Astrocyte of the cerebellum (primary cell): ENCODE measurements at regions not wholly inside any gene's neighbourhood (a gene's known extent, or its start where the extent isn't known, plus 50 kb on each side); places are given as distances from the start of the nearest gene placed in this dataset.

Source experiments
- DNase-seq: peaks from one replicate; pipeline ENCODE4 v3.0.0-alpha.2; 2011; ENCODE audit warnings: low read depth
- H3K4me3 ChIP-seq: 2 replicates; pipeline ENCODE4 v1.5.1; 2011; ENCODE audit warnings: mild to moderate bottlenecking, low read depth, low read length, moderate library complexity
- in situ Hi-C: cut with HindIII; loops from 2 replicates; pipeline ENCODE4 v1.10.0; 2017; ENCODE audit warnings: low sequenced_read_pairs
- TF ChIP-seq, protein P1 (sequence below): IDR thresholded peaks from 2 replicates; pipeline ENCODE4 v1.5.1; 2012; ENCODE audit warnings: low read length, low read depth, moderate library complexity, mild to moderate bottlenecking; ENCODE audit errors: missing control alignments

- in situ Hi-C loops: loop anchor here (25.0 kb wide), 1 partner anchor 430 kb away; no protein-coding TSS in a partner anchor
- H3K4me3 ChIP-seq: no peak overlapping the region
- DNase-seq: no peak
- TF ChIP-seq, protein P1, sequence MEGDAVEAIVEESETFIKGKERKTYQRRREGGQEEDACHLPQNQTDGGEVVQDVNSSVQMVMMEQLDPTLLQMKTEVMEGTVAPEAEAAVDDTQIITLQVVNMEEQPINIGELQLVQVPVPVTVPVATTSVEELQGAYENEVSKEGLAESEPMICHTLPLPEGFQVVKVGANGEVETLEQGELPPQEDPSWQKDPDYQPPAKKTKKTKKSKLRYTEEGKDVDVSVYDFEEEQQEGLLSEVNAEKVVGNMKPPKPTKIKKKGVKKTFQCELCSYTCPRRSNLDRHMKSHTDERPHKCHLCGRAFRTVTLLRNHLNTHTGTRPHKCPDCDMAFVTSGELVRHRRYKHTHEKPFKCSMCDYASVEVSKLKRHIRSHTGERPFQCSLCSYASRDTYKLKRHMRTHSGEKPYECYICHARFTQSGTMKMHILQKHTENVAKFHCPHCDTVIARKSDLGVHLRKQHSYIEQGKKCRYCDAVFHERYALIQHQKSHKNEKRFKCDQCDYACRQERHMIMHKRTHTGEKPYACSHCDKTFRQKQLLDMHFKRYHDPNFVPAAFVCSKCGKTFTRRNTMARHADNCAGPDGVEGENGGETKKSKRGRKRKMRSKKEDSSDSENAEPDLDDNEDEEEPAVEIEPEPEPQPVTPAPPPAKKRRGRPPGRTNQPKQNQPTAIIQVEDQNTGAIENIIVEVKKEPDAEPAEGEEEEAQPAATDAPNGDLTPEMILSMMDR: no peak
Measured at GRCh38 chr20:9981829-9982228, 53.0 kb upstream of the ANKEF1 start.

DNA sequence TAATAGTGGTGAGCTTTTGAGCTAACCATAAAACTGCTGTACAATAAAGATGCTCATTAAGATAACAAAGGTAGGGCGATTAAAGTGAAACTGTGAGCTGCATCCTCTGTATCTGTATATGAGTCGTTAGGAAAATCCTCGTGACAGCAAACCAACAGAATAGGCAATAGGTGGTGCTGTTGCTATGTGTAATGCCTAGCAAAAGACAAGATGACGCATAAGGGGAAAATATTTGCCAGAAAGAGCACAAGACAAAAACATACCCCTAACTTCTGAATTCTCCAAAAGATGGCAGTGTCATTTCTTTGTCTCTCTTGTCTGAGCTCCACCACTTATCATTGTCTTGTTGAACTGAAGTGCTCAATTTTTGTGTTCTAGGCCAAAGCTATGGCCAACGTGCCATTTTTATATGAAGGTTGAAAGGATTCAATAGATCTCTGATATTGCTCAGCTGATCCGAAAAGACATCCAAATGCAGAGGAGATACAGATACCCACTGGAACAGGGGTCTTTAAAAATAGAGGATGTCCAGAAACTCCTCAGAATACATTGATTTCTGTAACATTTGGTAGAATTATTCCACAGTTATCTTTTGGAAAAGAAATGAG lies 56.3 kb upstream of the ANKEF1 start:
- DNase-seq: peak; percentile 92
- TF ChIP-seq, protein P1: peak; percentile 75
- in situ Hi-C loops: loop anchor here (25.0 kb wide), 1 partner anchor 434 kb away; no protein-coding TSS in a partner anchor
- H3K4me3 ChIP-seq: no peak overlapping the region

GRCh38 chr20:9977629-9978028 lies 57.2 kb upstream of the ANKEF1 start:
- TF ChIP-seq, protein P1: no peak
- DNase-seq: no peak
- in situ Hi-C loops: loop anchor here (25.0 kb wide), 1 partner anchor 435 kb away; no protein-coding TSS in a partner anchor
- no peak overlapping the region for H3K4me3 ChIP-seq

- TF ChIP-seq, protein P1: no peak
- DNase-seq: no peak
- H3K4me3 ChIP-seq: no peak overlapping the region
- in situ Hi-C loops: no loop called here
Measured at GRCh38 chr20:9974324-9974723, 60.5 kb upstream of the ANKEF1 start.

- no peak for DNase-seq
- TF ChIP-seq, protein P1: no peak
- in situ Hi-C loops: no loop called here
- H3K4me3 ChIP-seq: no peak overlapping the region
Measured at GRCh38 chr20:9971746-9972145, 63.0 kb upstream of the ANKEF1 start.

DNA sequence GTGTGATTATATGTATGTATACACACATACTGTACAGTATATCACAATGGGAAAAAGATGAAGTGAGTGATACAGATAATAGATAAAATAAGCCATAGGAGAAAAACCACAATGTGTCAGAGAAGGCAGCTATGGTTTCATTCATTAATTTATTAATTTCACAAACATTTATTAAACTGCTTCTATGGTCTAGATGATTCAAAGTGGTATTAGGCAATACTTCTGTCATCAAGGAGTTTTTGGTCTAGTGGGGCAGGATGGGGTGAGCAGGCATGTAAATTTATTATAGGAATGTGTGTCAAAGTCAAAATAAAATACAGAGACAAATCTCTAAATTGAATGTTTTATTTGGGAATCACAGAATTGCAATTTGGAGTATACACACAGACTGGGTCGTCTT lies 65.2 kb upstream of the ANKEF1 start:
- H3K4me3 ChIP-seq: no peak overlapping the region
- no peak for DNase-seq
- TF ChIP-seq, protein P1: no peak
- in situ Hi-C loops: no loop called here

DNA sequence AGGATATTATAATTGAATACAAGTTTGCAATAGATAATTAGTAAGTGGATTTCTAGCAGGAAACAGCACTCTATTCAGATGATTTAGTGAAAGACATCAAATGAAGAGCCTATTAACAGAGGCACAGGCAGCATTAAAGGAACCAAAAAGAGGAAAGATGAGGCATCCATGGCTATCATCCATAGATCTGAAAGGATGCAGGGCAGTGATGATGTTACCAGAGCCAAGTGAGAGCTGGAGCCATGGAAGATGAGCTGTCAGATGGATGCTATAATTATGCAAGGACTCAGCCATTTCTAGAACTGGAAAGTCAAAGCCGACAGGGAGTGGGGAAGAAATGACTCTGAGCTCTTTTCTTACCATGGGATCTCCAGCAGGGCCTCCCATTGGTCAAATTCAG lies 66.8 kb upstream of the ANKEF1 start:
- in situ Hi-C loops: no loop called here
- no peak for DNase-seq
- no peak overlapping the region for H3K4me3 ChIP-seq
- TF ChIP-seq, protein P1: no peak
